ENCODE measurements at regions not wholly inside any gene's neighbourhood (a gene's known extent, or its start where the extent isn't known, plus 50 kb on each side); places are given as distances from the start of the nearest gene placed in this dataset.

- TF ChIP-seq CTCF (IDR thresholded peaks at IDR 0.05) (no peak), HDAC2 (IDR thresholded peaks at IDR 0.05) (no peak), ESRRA (IDR thresholded peaks at IDR 0.05; ENCODE audit: borderline replicate concordance, low read length) (no peak), MAX (IDR thresholded peaks at IDR 0.05) (no peak), POLR2A (IDR thresholded peaks at IDR 0.05; ENCODE audit: low read length) (no peak), HEYL (CRISPR knock-in tag; IDR thresholded peaks at IDR 0.05) (no peak), PBX3 (IDR thresholded peaks at IDR 0.05) (no peak), E2F6 (IDR thresholded peaks at IDR 0.05; ENCODE audit: borderline replicate concordance, low read depth) (no peak), CHD2 (IDR thresholded peaks at IDR 0.05; ENCODE audit: low read length, partially characterized antibody) (no peak)
These were observed 417.2 kb downstream of the ZBBX start for GRCh38 chr3:166962911-166963310.
